HCT116 (cell line): ENCODE measurements at regions not wholly inside any gene's neighbourhood (a gene's known extent, or its start where the extent isn't known, plus 50 kb on each side); places are given as distances from the start of the nearest gene placed in this dataset.

Experiments used
- CBX3 ChIP-seq: IDR thresholded peaks from 2 replicates; pipeline ENCODE4 v1.6.1; 2012; ENCODE audit warnings: low read depth
- CTCF ChIP-seq, 3 experiments: fragments of 200-600 bp in 1 of 3; sonication (generic) in 1 of 3; IDR thresholded peaks in 2 of 3; conservative IDR thresholded peaks in 1 of 3; 2 replicates each; pipeline ENCODE4 v1.5.1; 2012 to 2017; ENCODE audit warnings: low read depth in 2 of 3, low read length in 2 of 3, antibody characterized with exemption in 1 of 3, borderline replicate concordance in 1 of 3, control low read depth in 1 of 3, mild to moderate bottlenecking in 1 of 3, mixed read lengths in 1 of 3, mixed run types in 1 of 3, moderate library complexity in 1 of 3; ENCODE audit not compliant: insufficient read depth in 1 of 3
- EZH2 ChIP-seq: fragments of 200-600 bp; sonication (generic); IDR thresholded peaks from 2 replicates; pipeline ENCODE4 v1.6.1; 2017; ENCODE audit warnings: antibody characterized with exemption, mixed run types
- JUND ChIP-seq: IDR thresholded peaks from 2 replicates; pipeline ENCODE4 v1.6.1; 2012
- POLR2AphosphoS5 ChIP-seq: IDR thresholded peaks from 2 replicates; pipeline ENCODE4 v1.6.1; 2011; ENCODE audit warnings: mild to moderate bottlenecking, low read depth, low read length, moderate library complexity
- ZNF274 ChIP-seq: fragments of 200-500 bp; sonication (Bioruptor generic); IDR thresholded peaks from 2 replicates; pipeline ENCODE4 v1.6.1; 2014; ENCODE audit warnings: mild to moderate bottlenecking, low read depth, low read length, inconsistent platforms

GRCh38 chr9:23887781-23888180 is 61.7 kb upstream of the ELAVL2 start:
- TF ChIP-seq CBX3 (no peak), EZH2 (no peak), CTCF (IDR thresholded peaks at IDR 0.05 in 2 of 3, conservative IDR thresholded peaks at IDR 0.05 in 1 of 3; ENCODE audit: borderline replicate concordance in 1 of 3, insufficient read depth in 1 of 3, low read depth in 2 of 3, low read length in 2 of 3) (no peak), POLR2AphosphoS5 (no peak), JUND (no peak), ZNF274 (no peak)
